B cell (primary cell): ENCODE measurements at regions not wholly inside any gene's neighbourhood (a gene's known extent, or its start where the extent isn't known, plus 50 kb on each side); places are given as distances from the start of the nearest gene placed in this dataset.

Source experiments
- CTCF ChIP-seq: fragments of 200-600 bp; IDR thresholded peaks from one replicate; pipeline ENCODE4 v1.8.0; 2022; ENCODE audit warnings: antibody characterized with exemption, mild to moderate bottlenecking
- EZH2 ChIP-seq: IDR thresholded peaks from 2 replicates; pipeline ENCODE4 v1.6.1; 2012; ENCODE audit warnings: borderline replicate concordance, low read depth, mild to moderate bottlenecking, moderate library complexity, low read length; ENCODE audit not compliant: insufficient read depth, poor library complexity, severe bottlenecking

GRCh38 chrX:88560673-88561330, 186.2 kb upstream of the CPXCR1 start:
- TF ChIP-seq EZH2 (no peak), CTCF (no peak)
